Neural cell (in vitro differentiated cells): ENCODE measurements at regions not wholly inside any gene's neighbourhood (a gene's known extent, or its start where the extent isn't known, plus 50 kb on each side); places are given as distances from the start of the nearest gene placed in this dataset.

ENCODE experiments used
- CTCF ChIP-seq: fragments of 450-650 bp; IDR thresholded peaks from 2 replicates; pipeline ENCODE4 v1.5.1; 2014; ENCODE audit warnings: antibody characterized with exemption, mild to moderate bottlenecking, moderate library complexity; ENCODE audit not compliant: poor library complexity, severe bottlenecking
- TAF1 ChIP-seq: IDR thresholded peaks from 2 replicates; pipeline ENCODE4 v1.6.1; 2012; ENCODE audit warnings: low read depth

- TF ChIP-seq TAF1 (no peak), CTCF (no peak)
Measured at GRCh38 chr13:39822437-39822836, 167.0 kb downstream of the COG6 start.
